ENCODE measurements at regions not wholly inside any gene's neighbourhood (a gene's known extent, or its start where the extent isn't known, plus 50 kb on each side); places are given as distances from the start of the nearest gene placed in this dataset.

GRCh38 chr3:124178531-124178930, 186.6 kb upstream of the ROPN1 start:
- DNase-seq (ENCODE audit: low read depth): no peak
- H3K4me3 ChIP-seq (ENCODE audit: control insufficient read depth, low read depth, low read length): no peak overlapping the region
- TF ChIP-seq, protein P1, sequence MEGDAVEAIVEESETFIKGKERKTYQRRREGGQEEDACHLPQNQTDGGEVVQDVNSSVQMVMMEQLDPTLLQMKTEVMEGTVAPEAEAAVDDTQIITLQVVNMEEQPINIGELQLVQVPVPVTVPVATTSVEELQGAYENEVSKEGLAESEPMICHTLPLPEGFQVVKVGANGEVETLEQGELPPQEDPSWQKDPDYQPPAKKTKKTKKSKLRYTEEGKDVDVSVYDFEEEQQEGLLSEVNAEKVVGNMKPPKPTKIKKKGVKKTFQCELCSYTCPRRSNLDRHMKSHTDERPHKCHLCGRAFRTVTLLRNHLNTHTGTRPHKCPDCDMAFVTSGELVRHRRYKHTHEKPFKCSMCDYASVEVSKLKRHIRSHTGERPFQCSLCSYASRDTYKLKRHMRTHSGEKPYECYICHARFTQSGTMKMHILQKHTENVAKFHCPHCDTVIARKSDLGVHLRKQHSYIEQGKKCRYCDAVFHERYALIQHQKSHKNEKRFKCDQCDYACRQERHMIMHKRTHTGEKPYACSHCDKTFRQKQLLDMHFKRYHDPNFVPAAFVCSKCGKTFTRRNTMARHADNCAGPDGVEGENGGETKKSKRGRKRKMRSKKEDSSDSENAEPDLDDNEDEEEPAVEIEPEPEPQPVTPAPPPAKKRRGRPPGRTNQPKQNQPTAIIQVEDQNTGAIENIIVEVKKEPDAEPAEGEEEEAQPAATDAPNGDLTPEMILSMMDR (IDR thresholded peaks at IDR 0.05; ENCODE audit: control insufficient read depth, insufficient read depth, low read depth, low read length, missing control alignments): no peak

- TF ChIP-seq, protein P1 (IDR thresholded peaks at IDR 0.05; ENCODE audit: control insufficient read depth, insufficient read depth, low read depth, low read length, missing control alignments): no peak
- no peak overlapping the region for H3K4me3 ChIP-seq (ENCODE audit: control insufficient read depth, low read depth, low read length)
- DNase-seq (ENCODE audit: low read depth): no peak
Observed at GRCh38 chr3:124200407-124200806, 208.5 kb upstream of the ROPN1 start.

GRCh38 chr3:124201226-124201625, 209.3 kb upstream of the ROPN1 start:
- TF ChIP-seq, protein P1 (IDR thresholded peaks at IDR 0.05; ENCODE audit: control insufficient read depth, insufficient read depth, low read depth, low read length, missing control alignments): no peak
- no peak for DNase-seq (ENCODE audit: low read depth)
- H3K4me3 ChIP-seq (ENCODE audit: control insufficient read depth, low read depth, low read length): no peak overlapping the region

GRCh38 chr3:124201786-124202185, 209.9 kb upstream of the ROPN1 start:
- DNase-seq (ENCODE audit: low read depth): no peak
- TF ChIP-seq, protein P1 (IDR thresholded peaks at IDR 0.05; ENCODE audit: control insufficient read depth, insufficient read depth, low read depth, low read length, missing control alignments): no peak
- H3K4me3 ChIP-seq (ENCODE audit: control insufficient read depth, low read depth, low read length): no peak overlapping the region

GRCh38 chr3:124202754-124203153, 210.8 kb upstream of the ROPN1 start:
- TF ChIP-seq, protein P1 (IDR thresholded peaks at IDR 0.05; ENCODE audit: control insufficient read depth, insufficient read depth, low read depth, low read length, missing control alignments): no peak
- no peak overlapping the region for H3K4me3 ChIP-seq (ENCODE audit: control insufficient read depth, low read depth, low read length)
- DNase-seq (ENCODE audit: low read depth): no peak

DNA sequence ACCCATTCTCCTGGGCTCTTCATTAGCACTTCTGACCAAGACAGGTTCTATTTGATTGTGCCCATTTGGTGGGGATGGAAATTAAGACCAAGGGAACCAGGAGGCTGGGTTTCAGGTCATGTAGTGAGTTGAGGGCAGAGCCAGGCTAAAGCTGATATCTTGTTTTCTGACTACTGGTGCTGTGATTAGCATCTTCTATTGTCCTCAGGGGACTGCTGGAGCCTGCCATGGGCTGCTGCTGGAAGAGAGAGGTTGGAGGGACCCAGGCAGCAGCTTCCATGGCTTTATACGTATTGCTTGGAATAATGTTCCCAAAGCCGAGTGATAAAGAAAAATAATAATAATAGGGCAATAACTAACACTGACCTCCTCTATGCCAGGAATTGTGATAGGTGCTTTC, 211.4 kb upstream of the ROPN1 start:
- no peak overlapping the region for H3K4me3 ChIP-seq (ENCODE audit: control insufficient read depth, low read depth, low read length)
- DNase-seq (ENCODE audit: low read depth): no peak
- TF ChIP-seq, protein P1 (IDR thresholded peaks at IDR 0.05; ENCODE audit: control insufficient read depth, insufficient read depth, low read depth, low read length, missing control alignments): no peak
